HS-27A (cell line): ENCODE measurements at regions not wholly inside any gene's neighbourhood (a gene's known extent, or its start where the extent isn't known, plus 50 kb on each side); places are given as distances from the start of the nearest gene placed in this dataset.

ENCODE experiments used
- DNase-seq: peaks from one replicate; pipeline ENCODE4 v3.0.0-alpha.2; 2012; ENCODE audit warnings: low read depth, missing footprints

GRCh38 chr12:113612793-113613192, 141.1 kb upstream of the LHX5 start:
- no peak for DNase-seq

- no peak for DNase-seq
These were observed 140.5 kb upstream of the LHX5 start for GRCh38 chr12:113612076-113612728.

- no peak for DNase-seq
These were observed 140.0 kb upstream of the LHX5 start for GRCh38 chr12:113611652-113612051.

GRCh38 chr12:113610698-113611097, 139.0 kb upstream of the LHX5 start:
- DNase-seq = no peak

GRCh38 chr12:113609692-113610469, 138.2 kb upstream of the LHX5 start:
- no peak for DNase-seq

- DNase-seq = no peak
These were observed 133.0 kb upstream of the LHX5 start for GRCh38 chr12:113604666-113605065.

- no peak for DNase-seq
These were observed 130.1 kb upstream of the LHX5 start for GRCh38 chr12:113601656-113602263.

- DNase-seq = no peak
These were observed 127.2 kb upstream of the LHX5 start for GRCh38 chr12:113598815-113599406.

GRCh38 chr12:113594967-113595366, 123.3 kb upstream of the LHX5 start:
- no peak for DNase-seq

GRCh38 chr12:113591480-113591974, 119.9 kb upstream of the LHX5 start:
- DNase-seq = no peak

- DNase-seq = no peak
These were observed 117.8 kb upstream of the LHX5 start for GRCh38 chr12:113589437-113589836.

GRCh38 chr12:113587720-113588119, 116.0 kb upstream of the LHX5 start:
- DNase-seq = no peak

- no peak for DNase-seq
These were observed 114.8 kb upstream of the LHX5 start for GRCh38 chr12:113586461-113586860.

- DNase-seq = no peak
These were observed 111.0 kb upstream of the LHX5 start for GRCh38 chr12:113582521-113583218.

GRCh38 chr12:113581342-113581741, 109.7 kb upstream of the LHX5 start:
- no peak for DNase-seq

GRCh38 chr12:113580437-113580836, 108.8 kb upstream of the LHX5 start:
- no peak for DNase-seq

- DNase-seq = no peak
These were observed 105.9 kb upstream of the LHX5 start for GRCh38 chr12:113577464-113578129.

- DNase-seq = no peak
These were observed 103.7 kb upstream of the LHX5 start for GRCh38 chr12:113575386-113575785.

GRCh38 chr12:113573148-113573547, 101.5 kb upstream of the LHX5 start:
- DNase-seq = no peak

- no peak for DNase-seq
These were observed 100.0 kb upstream of the LHX5 start for GRCh38 chr12:113571713-113572112.

GRCh38 chr12:113569806-113570205, 98.1 kb upstream of the LHX5 start:
- DNase-seq = no peak
